ENCODE measurements at regions not wholly inside any gene's neighbourhood (a gene's known extent, or its start where the extent isn't known, plus 50 kb on each side); places are given as distances from the start of the nearest gene placed in this dataset.

- H3K27me3 ChIP-seq = no peaks in the 10 kb centered on the region
- no peak for TF ChIP-seq POLR2A (IDR thresholded peaks at IDR 0.05)
- no peak overlapping the region for H3K27ac ChIP-seq
- in situ Hi-C loops (cut with MboI; ENCODE audit: low sequenced_read_pairs in 4 of 4) (no loop called here), intact Hi-C loops (cut with DNase I; ENCODE audit: low total_unique reads) (no loop called here)
- no peaks in the 10 kb centered on the region for H3K4me1 ChIP-seq
- no peak overlapping the region for H3K4me3 ChIP-seq
- H3K36me3 ChIP-seq = no peaks in the 10 kb centered on the region
- DNase-seq = no peak
- H3K9me3 ChIP-seq = no peaks in the 10 kb centered on the region
- ATAC-seq = no peak
These were observed 824.8 kb upstream of the LCORL start for GRCh38 chr4:18846313-18846712.

- Histone ChIP-seq H3K27ac (no peak overlapping the region), H3K4me1 (no peaks in the 10 kb centered on the region), H3K36me3 (no peaks in the 10 kb centered on the region), H3K27me3 (no peaks in the 10 kb centered on the region), H3K9me3 (no peaks in the 10 kb centered on the region), H3K4me3 (no peak overlapping the region)
- ATAC-seq (no peak), DNase-seq (no peak)
- in situ Hi-C loops (cut with MboI; ENCODE audit: low sequenced_read_pairs in 4 of 4) = no loop called here
- intact Hi-C loops (cut with DNase I; ENCODE audit: low total_unique reads) = no loop called here
- TF ChIP-seq POLR2A (IDR thresholded peaks at IDR 0.05) = no peak
- TF ChIP-seq, protein P1, sequence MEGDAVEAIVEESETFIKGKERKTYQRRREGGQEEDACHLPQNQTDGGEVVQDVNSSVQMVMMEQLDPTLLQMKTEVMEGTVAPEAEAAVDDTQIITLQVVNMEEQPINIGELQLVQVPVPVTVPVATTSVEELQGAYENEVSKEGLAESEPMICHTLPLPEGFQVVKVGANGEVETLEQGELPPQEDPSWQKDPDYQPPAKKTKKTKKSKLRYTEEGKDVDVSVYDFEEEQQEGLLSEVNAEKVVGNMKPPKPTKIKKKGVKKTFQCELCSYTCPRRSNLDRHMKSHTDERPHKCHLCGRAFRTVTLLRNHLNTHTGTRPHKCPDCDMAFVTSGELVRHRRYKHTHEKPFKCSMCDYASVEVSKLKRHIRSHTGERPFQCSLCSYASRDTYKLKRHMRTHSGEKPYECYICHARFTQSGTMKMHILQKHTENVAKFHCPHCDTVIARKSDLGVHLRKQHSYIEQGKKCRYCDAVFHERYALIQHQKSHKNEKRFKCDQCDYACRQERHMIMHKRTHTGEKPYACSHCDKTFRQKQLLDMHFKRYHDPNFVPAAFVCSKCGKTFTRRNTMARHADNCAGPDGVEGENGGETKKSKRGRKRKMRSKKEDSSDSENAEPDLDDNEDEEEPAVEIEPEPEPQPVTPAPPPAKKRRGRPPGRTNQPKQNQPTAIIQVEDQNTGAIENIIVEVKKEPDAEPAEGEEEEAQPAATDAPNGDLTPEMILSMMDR (IDR thresholded peaks at IDR 0.05 in 4 of 5, conservative IDR thresholded peaks at IDR 0.05 in 1 of 5) = no peak
These were observed 823.2 kb upstream of the LCORL start for GRCh38 chr4:18844726-18845125.

DNA sequence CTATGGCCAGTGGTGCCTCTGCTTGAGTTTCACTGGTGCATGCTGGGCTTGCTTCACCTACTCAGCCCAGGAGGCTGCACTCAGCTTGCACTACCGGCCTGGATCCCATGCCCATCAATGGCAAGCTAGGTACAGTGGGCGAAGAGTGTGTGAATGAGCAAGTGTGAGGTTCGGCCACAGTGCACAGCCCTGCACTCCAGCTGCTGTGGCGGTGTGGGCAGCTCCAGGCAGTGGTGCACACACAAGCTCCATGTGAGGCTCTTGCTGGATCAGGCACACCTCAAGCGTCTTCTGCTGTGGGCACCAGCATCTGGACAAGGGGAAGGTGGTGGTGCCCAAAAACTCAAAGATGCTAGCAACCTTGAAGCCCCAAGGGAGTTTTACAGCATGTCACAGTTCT is 820.9 kb upstream of the LCORL start:
- H3K27ac ChIP-seq = no peak overlapping the region
- in situ Hi-C loops (cut with MboI; ENCODE audit: low sequenced_read_pairs in 4 of 4) = no loop called here

DNA sequence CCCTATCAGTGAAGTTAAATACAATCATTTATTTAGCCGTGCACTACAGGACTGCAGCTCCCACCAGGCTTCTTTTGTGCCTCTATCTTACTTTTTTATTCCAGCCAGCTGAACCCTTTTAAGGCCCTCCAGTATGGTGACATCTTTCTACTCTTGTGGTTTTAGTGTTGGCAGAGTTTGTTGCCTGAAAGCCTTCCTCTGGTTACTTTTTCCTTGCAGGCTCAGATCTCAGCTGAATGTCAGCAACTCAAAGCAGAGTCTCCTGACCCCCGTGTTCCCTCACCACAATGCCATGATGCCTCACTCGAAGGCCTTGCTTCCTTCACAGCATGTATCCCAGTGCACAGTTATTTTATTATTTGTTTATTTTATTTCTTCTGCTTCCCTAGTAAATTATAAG is 818.9 kb upstream of the LCORL start:
- ATAC-seq (no peak), DNase-seq (no peak)
- TF ChIP-seq, protein P1 (IDR thresholded peaks at IDR 0.05 in 4 of 5, conservative IDR thresholded peaks at IDR 0.05 in 1 of 5) = no peak
- TF ChIP-seq POLR2A (IDR thresholded peaks at IDR 0.05) = no peak
- Histone ChIP-seq H3K36me3 (no peaks in the 10 kb centered on the region), H3K27ac (no peak overlapping the region), H3K27me3 (no peaks in the 10 kb centered on the region), H3K4me3 (no peak overlapping the region), H3K9me3 (no peaks in the 10 kb centered on the region), H3K4me1 (no peaks in the 10 kb centered on the region)
- in situ Hi-C loops (cut with MboI; ENCODE audit: low sequenced_read_pairs in 4 of 4) (no loop called here), intact Hi-C loops (cut with DNase I; ENCODE audit: low total_unique reads) (no loop called here)

More for the DNA sequence above, 820.9 kb upstream of the LCORL start:
- no peak overlapping the region for H3K4me3 ChIP-seq
- no peak for TF ChIP-seq POLR2A (IDR thresholded peaks at IDR 0.05)
- TF ChIP-seq, protein P1 (IDR thresholded peaks at IDR 0.05 in 4 of 5, conservative IDR thresholded peaks at IDR 0.05 in 1 of 5) = no peak
- DNase-seq = no peak
- H3K36me3 ChIP-seq = no peaks in the 10 kb centered on the region
- no peak for ATAC-seq
- H3K27me3 ChIP-seq = no peaks in the 10 kb centered on the region
- no peaks in the 10 kb centered on the region for H3K9me3 ChIP-seq
- no peaks in the 10 kb centered on the region for H3K4me1 ChIP-seq
- intact Hi-C loops (cut with DNase I; ENCODE audit: low total_unique reads) = no loop called here

GRCh38 chr4:18816228-18816895 is 794.8 kb upstream of the LCORL start:
- Histone ChIP-seq H3K4me3 (no peak overlapping the region), H3K36me3 (no peaks in the 10 kb centered on the region), H3K27me3 (no peaks in the 10 kb centered on the region), H3K9me3 (no peaks in the 10 kb centered on the region), H3K4me1 (no peaks in the 10 kb centered on the region), H3K27ac (no peak overlapping the region)
- TF ChIP-seq POLR2A (IDR thresholded peaks at IDR 0.05) = no peak
- TF ChIP-seq, protein P1 (IDR thresholded peaks at IDR 0.05 in 4 of 5, conservative IDR thresholded peaks at IDR 0.05 in 1 of 5) = no peak
- no peak for ATAC-seq
- no peak for DNase-seq
- intact Hi-C loops (cut with DNase I; ENCODE audit: low total_unique reads) = no loop called here
- in situ Hi-C loops (cut with MboI; ENCODE audit: low sequenced_read_pairs in 4 of 4) = no loop called here

Data from gastrocnemius medialis (tissue), 4 donors.